Activated T-cell treated with anti-CD3 and anti-CD28 coated beads for 1 hour (primary cell): ENCODE measurements at regions not wholly inside any gene's neighbourhood (a gene's known extent, or its start where the extent isn't known, plus 50 kb on each side); places are given as distances from the start of the nearest gene placed in this dataset.
"Not testable (repeated sequence)": the region's sequence is repeated elsewhere in the genome, so short reads cannot be mapped to it uniquely, and the experiment has no call there.

Experiments used
- DNase-seq: peaks from one replicate; pipeline ENCODE4 v3.0.0-alpha.2; 2020; ENCODE audit warnings: low read depth

GRCh38 chrX:953879-954482 lies 258.5 kb downstream of the CRLF2 start:
- DNase-seq, result no peak

- no peak for DNase-seq
Measured at GRCh38 chrX:952816-953215, 259.6 kb downstream of the CRLF2 start.

- DNase-seq, result not testable (repeated sequence)
Measured at GRCh38 chrX:947262-947661, 265.2 kb downstream of the CRLF2 start.

- no peak for DNase-seq
Measured at GRCh38 chrX:943035-943434, 269.4 kb downstream of the CRLF2 start.

- no peak for DNase-seq
Measured at GRCh38 chrX:940691-941090, 271.8 kb downstream of the CRLF2 start.

- no peak for DNase-seq
Measured at GRCh38 chrX:936979-937769, 275.3 kb downstream of the CRLF2 start.

- DNase-seq, result no peak
Measured at GRCh38 chrX:933611-934010, 278.8 kb downstream of the CRLF2 start.

GRCh38 chrX:928606-929005 lies 283.8 kb downstream of the CRLF2 start:
- DNase-seq, result no peak

- no peak for DNase-seq
Measured at GRCh38 chrX:926991-927390, 285.5 kb downstream of the CRLF2 start.

- DNase-seq, result no peak
Measured at GRCh38 chrX:926070-926469, 286.4 kb downstream of the CRLF2 start.

GRCh38 chrX:925652-926061 lies 286.8 kb downstream of the CRLF2 start:
- DNase-seq, result no peak

- no peak for DNase-seq
Measured at GRCh38 chrX:925094-925493, 287.4 kb downstream of the CRLF2 start.

- no peak for DNase-seq
Measured at GRCh38 chrX:924017-924416, 288.4 kb downstream of the CRLF2 start.

GRCh38 chrX:920234-920799 lies 289.7 kb downstream of the SHOX start:
- DNase-seq, result no peak

GRCh38 chrX:916230-916599 lies 285.6 kb downstream of the SHOX start:
- DNase-seq, result no peak

GRCh38 chrX:915427-916229 lies 285.0 kb downstream of the SHOX start:
- no peak for DNase-seq

- DNase-seq, result no peak
Measured at GRCh38 chrX:914206-914605, 283.6 kb downstream of the SHOX start.

- no peak for DNase-seq
Measured at GRCh38 chrX:912677-913076, 282.1 kb downstream of the SHOX start.

- DNase-seq, result not testable (repeated sequence)
Measured at GRCh38 chrX:909068-909467, 278.5 kb downstream of the SHOX start.

- DNase-seq, result no peak
Measured at GRCh38 chrX:906586-906985, 276.0 kb downstream of the SHOX start.

GRCh38 chrX:905848-906566 lies 275.4 kb downstream of the SHOX start:
- no peak for DNase-seq

- no peak for DNase-seq
Measured at GRCh38 chrX:903116-903515, 272.5 kb downstream of the SHOX start.
